A549 (cell line): ENCODE measurements at regions not wholly inside any gene's neighbourhood (a gene's known extent, or its start where the extent isn't known, plus 50 kb on each side); places are given as distances from the start of the nearest gene placed in this dataset.

ENCODE experiments used
- EP300 ChIP-seq, 2 experiments: fragments of >200 bp; sonication (Bioruptor Twin); formaldehyde crosslinking; IDR thresholded peaks; 2 replicates in 1 of 2; 3 replicates in 1 of 2; pipeline ENCODE4 v1.6.1; 2016 to 2017
- FOSB ChIP-seq: fragments of 250-450 bp; sonication (Bioruptor Pico); IDR thresholded peaks from 2 replicates; pipeline ENCODE4 v1.5.0; 2020; ENCODE audit warnings: mild to moderate bottlenecking, moderate library complexity
- GATA3 ChIP-seq: IDR thresholded peaks from 2 replicates; pipeline ENCODE4 v1.6.1; 2012; ENCODE audit warnings: borderline replicate concordance
- JUNB ChIP-seq: fragments of >200 bp; sonication (Bioruptor Twin); formaldehyde crosslinking; IDR thresholded peaks from 2 replicates; pipeline ENCODE4 v1.6.1; 2016
- MYC ChIP-seq: IDR thresholded peaks from 2 replicates; pipeline ENCODE4 v1.6.1; 2012; ENCODE audit warnings: mild to moderate bottlenecking, inconsistent platforms, low read length, improper control_type of control experiment, borderline replicate concordance
- NFE2L2 ChIP-seq: fragments of 150-350 bp; conservative IDR thresholded peaks from 2 replicates; pipeline ENCODE4 v1.6.1; 2014; ENCODE audit warnings: low read length
- POLR2A ChIP-seq: IDR thresholded peaks from 2 replicates; pipeline ENCODE4 v1.6.1; 2012; ENCODE audit warnings: mild to moderate bottlenecking, low read length
- RAD21 ChIP-seq, 2 experiments: fragments of >200 bp in 1 of 2; sonication (Bioruptor Twin) in 1 of 2; formaldehyde crosslinking in 1 of 2; IDR thresholded peaks in 1 of 2; conservative IDR thresholded peaks in 1 of 2; 2 replicates in 1 of 2; 3 replicates in 1 of 2; pipeline ENCODE4 v1.6.1; 2012 to 2018; ENCODE audit warnings: inconsistent platforms in 1 of 2
- SMC3 ChIP-seq: fragments of >200 bp; sonication (Bioruptor Twin); formaldehyde crosslinking; IDR thresholded peaks from 3 replicates; pipeline ENCODE4 v1.6.1; 2018; ENCODE audit warnings: inconsistent platforms
- SREBF2 ChIP-seq: fragments of 450-650 bp; IDR thresholded peaks from 2 replicates; pipeline ENCODE4 v1.6.1; 2014; ENCODE audit warnings: mild to moderate bottlenecking, moderate library complexity
- TF ChIP-seq, protein P1 (sequence below): fragments of >200 bp; sonication (Bioruptor Twin); formaldehyde crosslinking; IDR thresholded peaks from 3 replicates; pipeline ENCODE4 v1.5.1; 2016
- TF ChIP-seq, protein P2 (sequence below): fragments of 450-650 bp; IDR thresholded peaks from 2 replicates; pipeline ENCODE4 v1.6.1; 2014; ENCODE audit warnings: antibody characterized with exemption
- TF ChIP-seq, protein P3 (sequence below): fragments of >200 bp; sonication (Bioruptor Twin); formaldehyde crosslinking; IDR thresholded peaks from 3 replicates; pipeline ENCODE4 v1.6.1; 2016
- TF ChIP-seq, protein P4 (sequence below): fragments of 200-600 bp; sonication (generic); IDR thresholded peaks from 2 replicates; pipeline ENCODE4 v1.6.1; 2016; ENCODE audit warnings: antibody characterized with exemption, mild to moderate bottlenecking, moderate library complexity

DNA sequence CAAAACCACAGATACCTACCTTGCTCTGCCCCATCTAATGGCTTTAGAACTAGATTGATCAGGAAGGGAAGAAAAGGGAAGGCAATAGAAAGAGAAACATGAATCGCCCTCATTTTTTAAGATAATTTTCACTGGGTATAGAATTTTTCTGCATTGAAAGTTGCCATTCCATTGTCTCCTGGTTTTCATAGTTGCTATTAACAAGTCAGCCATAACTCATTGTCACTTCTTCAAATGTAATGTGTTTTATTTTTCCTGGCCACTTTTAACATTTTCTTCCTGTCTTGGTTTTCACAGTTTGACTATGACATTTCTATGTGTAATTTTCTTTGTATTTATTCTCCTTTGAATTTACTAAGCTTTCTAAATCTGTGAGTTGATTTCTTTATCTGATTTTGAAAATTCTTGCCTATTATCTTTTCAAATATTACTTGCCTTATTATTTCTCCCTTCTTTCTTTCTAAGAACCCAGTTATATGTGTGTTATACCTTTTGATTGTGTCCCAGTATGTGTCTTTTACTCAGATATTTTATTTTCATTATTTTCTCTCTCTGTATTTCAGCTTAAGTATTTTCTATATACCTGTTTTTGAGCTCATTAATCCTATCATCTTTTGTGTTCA is 85.5 kb upstream of the GLI2 start:
- no peak for TF ChIP-seq SMC3
- TF ChIP-seq, protein P1, sequence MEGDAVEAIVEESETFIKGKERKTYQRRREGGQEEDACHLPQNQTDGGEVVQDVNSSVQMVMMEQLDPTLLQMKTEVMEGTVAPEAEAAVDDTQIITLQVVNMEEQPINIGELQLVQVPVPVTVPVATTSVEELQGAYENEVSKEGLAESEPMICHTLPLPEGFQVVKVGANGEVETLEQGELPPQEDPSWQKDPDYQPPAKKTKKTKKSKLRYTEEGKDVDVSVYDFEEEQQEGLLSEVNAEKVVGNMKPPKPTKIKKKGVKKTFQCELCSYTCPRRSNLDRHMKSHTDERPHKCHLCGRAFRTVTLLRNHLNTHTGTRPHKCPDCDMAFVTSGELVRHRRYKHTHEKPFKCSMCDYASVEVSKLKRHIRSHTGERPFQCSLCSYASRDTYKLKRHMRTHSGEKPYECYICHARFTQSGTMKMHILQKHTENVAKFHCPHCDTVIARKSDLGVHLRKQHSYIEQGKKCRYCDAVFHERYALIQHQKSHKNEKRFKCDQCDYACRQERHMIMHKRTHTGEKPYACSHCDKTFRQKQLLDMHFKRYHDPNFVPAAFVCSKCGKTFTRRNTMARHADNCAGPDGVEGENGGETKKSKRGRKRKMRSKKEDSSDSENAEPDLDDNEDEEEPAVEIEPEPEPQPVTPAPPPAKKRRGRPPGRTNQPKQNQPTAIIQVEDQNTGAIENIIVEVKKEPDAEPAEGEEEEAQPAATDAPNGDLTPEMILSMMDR: no peak
- TF ChIP-seq FOSB (CRISPR knock-in tag): no peak
- TF ChIP-seq, protein P2, sequence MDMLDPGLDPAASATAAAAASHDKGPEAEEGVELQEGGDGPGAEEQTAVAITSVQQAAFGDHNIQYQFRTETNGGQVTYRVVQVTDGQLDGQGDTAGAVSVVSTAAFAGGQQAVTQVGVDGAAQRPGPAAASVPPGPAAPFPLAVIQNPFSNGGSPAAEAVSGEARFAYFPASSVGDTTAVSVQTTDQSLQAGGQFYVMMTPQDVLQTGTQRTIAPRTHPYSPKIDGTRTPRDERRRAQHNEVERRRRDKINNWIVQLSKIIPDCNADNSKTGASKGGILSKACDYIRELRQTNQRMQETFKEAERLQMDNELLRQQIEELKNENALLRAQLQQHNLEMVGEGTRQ: no peak
- no peak for TF ChIP-seq RAD21 (conservative IDR thresholded peaks at IDR 0.05 in 1 of 2, IDR thresholded peaks at IDR 0.05 in 1 of 2)
- no peak for TF ChIP-seq SREBF2
- TF ChIP-seq, protein P3, sequence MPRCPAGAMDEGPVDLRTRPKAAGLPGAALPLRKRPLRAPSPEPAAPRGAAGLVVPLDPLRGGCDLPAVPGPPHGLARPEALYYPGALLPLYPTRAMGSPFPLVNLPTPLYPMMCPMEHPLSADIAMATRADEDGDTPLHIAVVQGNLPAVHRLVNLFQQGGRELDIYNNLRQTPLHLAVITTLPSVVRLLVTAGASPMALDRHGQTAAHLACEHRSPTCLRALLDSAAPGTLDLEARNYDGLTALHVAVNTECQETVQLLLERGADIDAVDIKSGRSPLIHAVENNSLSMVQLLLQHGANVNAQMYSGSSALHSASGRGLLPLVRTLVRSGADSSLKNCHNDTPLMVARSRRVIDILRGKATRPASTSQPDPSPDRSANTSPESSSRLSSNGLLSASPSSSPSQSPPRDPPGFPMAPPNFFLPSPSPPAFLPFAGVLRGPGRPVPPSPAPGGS: no peak
- TF ChIP-seq, protein P4, sequence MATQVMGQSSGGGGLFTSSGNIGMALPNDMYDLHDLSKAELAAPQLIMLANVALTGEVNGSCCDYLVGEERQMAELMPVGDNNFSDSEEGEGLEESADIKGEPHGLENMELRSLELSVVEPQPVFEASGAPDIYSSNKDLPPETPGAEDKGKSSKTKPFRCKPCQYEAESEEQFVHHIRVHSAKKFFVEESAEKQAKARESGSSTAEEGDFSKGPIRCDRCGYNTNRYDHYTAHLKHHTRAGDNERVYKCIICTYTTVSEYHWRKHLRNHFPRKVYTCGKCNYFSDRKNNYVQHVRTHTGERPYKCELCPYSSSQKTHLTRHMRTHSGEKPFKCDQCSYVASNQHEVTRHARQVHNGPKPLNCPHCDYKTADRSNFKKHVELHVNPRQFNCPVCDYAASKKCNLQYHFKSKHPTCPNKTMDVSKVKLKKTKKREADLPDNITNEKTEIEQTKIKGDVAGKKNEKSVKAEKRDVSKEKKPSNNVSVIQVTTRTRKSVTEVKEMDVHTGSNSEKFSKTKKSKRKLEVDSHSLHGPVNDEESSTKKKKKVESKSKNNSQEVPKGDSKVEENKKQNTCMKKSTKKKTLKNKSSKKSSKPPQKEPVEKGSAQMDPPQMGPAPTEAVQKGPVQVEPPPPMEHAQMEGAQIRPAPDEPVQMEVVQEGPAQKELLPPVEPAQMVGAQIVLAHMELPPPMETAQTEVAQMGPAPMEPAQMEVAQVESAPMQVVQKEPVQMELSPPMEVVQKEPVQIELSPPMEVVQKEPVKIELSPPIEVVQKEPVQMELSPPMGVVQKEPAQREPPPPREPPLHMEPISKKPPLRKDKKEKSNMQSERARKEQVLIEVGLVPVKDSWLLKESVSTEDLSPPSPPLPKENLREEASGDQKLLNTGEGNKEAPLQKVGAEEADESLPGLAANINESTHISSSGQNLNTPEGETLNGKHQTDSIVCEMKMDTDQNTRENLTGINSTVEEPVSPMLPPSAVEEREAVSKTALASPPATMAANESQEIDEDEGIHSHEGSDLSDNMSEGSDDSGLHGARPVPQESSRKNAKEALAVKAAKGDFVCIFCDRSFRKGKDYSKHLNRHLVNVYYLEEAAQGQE: no peak
- no peak for TF ChIP-seq JUNB
- TF ChIP-seq EP300 (IDR thresholded peaks at IDR 0.05): no peak
- no peak for TF ChIP-seq GATA3
- TF ChIP-seq NFE2L2: no peak
- TF ChIP-seq POLR2A: no peak
- TF ChIP-seq MYC: no peak
